ENCODE measurements at regions not wholly inside any gene's neighbourhood (a gene's known extent, or its start where the extent isn't known, plus 50 kb on each side); places are given as distances from the start of the nearest gene placed in this dataset.

- no peak overlapping the region for H3K4me3 ChIP-seq (replicated peaks in 1 of 2; ENCODE audit: low read depth in 1 of 2, low read length in 2 of 2)
- no peaks in the 10 kb centered on the region for H3K4me1 ChIP-seq (ENCODE audit: control insufficient read depth in 1 of 2, insufficient read depth in 2 of 2, low read length in 2 of 2)
- no peaks in the 10 kb centered on the region for H3K27me3 ChIP-seq (ENCODE audit: insufficient read depth, low read length)
- no peaks in the 10 kb centered on the region for H3K79me2 ChIP-seq (ENCODE audit: insufficient read depth, low read length)
- BruUV-seq (replicated peaks): no TSS peak
- no peaks in the 10 kb centered on the region for H4K20me1 ChIP-seq (ENCODE audit: insufficient read depth)
- no peak overlapping the region for H3K9ac ChIP-seq (ENCODE audit: low read length)
- ChIA-PET CTCF (no interaction called here), RAD21 (ENCODE audit: low non-redundant PET in 1 of 2, low total read pairs in 2 of 2, uncharacterized antibody in 2 of 2, unreplicated experiment in 2 of 2) (no interaction called here), POLR2A (no interaction called here)
- H3K9me3 ChIP-seq (ENCODE audit: control insufficient read depth in 1 of 2, insufficient read depth in 1 of 2, low read depth in 1 of 2, low read length in 2 of 2): peaks cover 0 to 3% of the 10 kb centered on the region in 2 experiments; a peak in 2 of 4 replicates
- no peak for TF ChIP-seq ZBTB33 (IDR thresholded peaks at IDR 0.05; ENCODE audit: extremely low read depth, insufficient replicate concordance, low read length)
- no peak for TF ChIP-seq CTCF (IDR thresholded peaks at IDR 0.05 in 2 of 3, conservative IDR thresholded peaks at IDR 0.05 in 1 of 3; ENCODE audit: borderline replicate concordance in 1 of 3, insufficient read depth in 1 of 3, low read depth in 2 of 3, low read length in 2 of 3)
- no peak for TF ChIP-seq MAX (IDR thresholded peaks at IDR 0.05)
- TF ChIP-seq SP1 (IDR thresholded peaks at IDR 0.05; ENCODE audit: low read depth): no peak
- TF ChIP-seq SRF (IDR thresholded peaks at IDR 0.05; ENCODE audit: low read depth): no peak
- no peak for TF ChIP-seq RAD21 (IDR thresholded peaks at IDR 0.05; ENCODE audit: low read depth)
- TF ChIP-seq POLR2A (IDR thresholded peaks at IDR 0.05; ENCODE audit: borderline replicate concordance, extremely low read depth, insufficient read depth, insufficient read length): no peak
- no peak for TF ChIP-seq FOSL1 (IDR thresholded peaks at IDR 0.05; ENCODE audit: low read depth)
- TF ChIP-seq CEBPB (IDR thresholded peaks at IDR 0.05; ENCODE audit: low read depth): no peak
- TF ChIP-seq SIN3A (IDR thresholded peaks at IDR 0.05; ENCODE audit: low read depth): no peak
- TF ChIP-seq EGR1 (IDR thresholded peaks at IDR 0.05; ENCODE audit: low read depth): no peak
- no peak for TF ChIP-seq CBX3 (IDR thresholded peaks at IDR 0.05; ENCODE audit: low read depth)
- TF ChIP-seq ELF1 (IDR thresholded peaks at IDR 0.05; ENCODE audit: borderline replicate concordance, low read depth): no peak
- no peak for TF ChIP-seq ATF3 (IDR thresholded peaks at IDR 0.05)
- no peak for TF ChIP-seq TCF7L2 (IDR thresholded peaks at IDR 0.05; ENCODE audit: borderline replicate concordance, extremely low read depth, insufficient read depth, insufficient read length)
- TF ChIP-seq YY1 (IDR thresholded peaks at IDR 0.05; ENCODE audit: extremely low read depth, insufficient replicate concordance, low read depth, low read length): no peak
- TF ChIP-seq ZNF274 (IDR thresholded peaks at IDR 0.05; ENCODE audit: low read depth, low read length): no peak
- no peak for TF ChIP-seq ZFX (IDR thresholded peaks at IDR 0.05)
- no peak overlapping the region for H3K4me2 ChIP-seq (ENCODE audit: low read length)
- no peak for DNase-seq (ENCODE audit: low read depth, low spot score)
- no peak overlapping the region for H2AFZ ChIP-seq (ENCODE audit: low read depth, low read length, poor library complexity, severe bottlenecking)
- H3K27ac ChIP-seq (ENCODE audit: low read depth, low read length): no peak overlapping the region
- no peak for ATAC-seq
- H3K9me2 ChIP-seq (ENCODE audit: insufficient read depth): no peaks in the 10 kb centered on the region
- no peaks in the 10 kb centered on the region for H3K36me3 ChIP-seq (ENCODE audit: control insufficient read depth in 1 of 2, insufficient read depth in 2 of 2, low read length in 2 of 2)
- intact Hi-C loops (cut with micrococcal nuclease): no loop called here
Measured at GRCh38 chr11:28849053-28849452, 740.9 kb downstream of the METTL15 start.
